ENCODE measurements at regions not wholly inside any gene's neighbourhood (a gene's known extent, or its start where the extent isn't known, plus 50 kb on each side); places are given as distances from the start of the nearest gene placed in this dataset.

DNA sequence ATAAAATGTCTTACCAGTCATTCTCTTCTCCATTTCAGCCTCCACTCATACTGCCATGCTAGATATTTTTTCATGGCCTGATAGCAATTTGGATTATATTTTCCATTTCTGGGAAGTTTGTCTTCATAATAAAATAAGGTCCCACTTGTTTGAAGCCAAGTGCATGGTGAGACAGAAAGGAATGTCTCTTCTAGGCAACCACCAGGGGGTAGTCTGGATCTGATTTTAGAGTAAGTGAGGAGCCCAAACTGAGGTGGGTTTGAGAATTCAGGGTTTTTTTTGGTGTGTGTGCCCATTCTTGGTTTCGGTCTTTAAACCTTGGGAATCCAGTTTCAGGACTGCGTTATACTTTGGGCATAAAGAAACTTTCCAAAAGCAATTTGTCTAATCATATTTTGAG lies 315.5 kb downstream of the RPRM start:
- Histone ChIP-seq H3K27ac (ENCODE audit: low read depth, low read length) (no peak overlapping the region), H2AFZ (ENCODE audit: low read depth, low read length, poor library complexity, severe bottlenecking) (no peak overlapping the region), H3K9ac (ENCODE audit: low read length) (no peak overlapping the region), H3K4me1 (ENCODE audit: control insufficient read depth in 1 of 2, insufficient read depth in 2 of 2, low read length in 2 of 2) (peaks cover 3 to 7% of the 10 kb centered on the region in 2 experiments; a peak in 1 of 4 replicates), H3K9me2 (ENCODE audit: insufficient read depth) (no peaks in the 10 kb centered on the region), H3K9me3 (ENCODE audit: control insufficient read depth in 1 of 2, insufficient read depth in 1 of 2, low read depth in 1 of 2, low read length in 2 of 2) (no peaks in the 10 kb centered on the region), H3K79me2 (ENCODE audit: insufficient read depth, low read length) (no peaks in the 10 kb centered on the region), H3K4me2 (ENCODE audit: low read length) (no peak overlapping the region), H4K20me1 (ENCODE audit: insufficient read depth) (no peaks in the 10 kb centered on the region), H3K36me3 (ENCODE audit: control insufficient read depth in 1 of 2, insufficient read depth in 2 of 2, low read length in 2 of 2) (no peaks in the 10 kb centered on the region), H3K27me3 (ENCODE audit: insufficient read depth, low read length) (peaks cover 5% of the 10 kb centered on the region; the same call in 1 of the 2 replicates), H3K4me3 (replicated peaks in 1 of 2; ENCODE audit: low read depth in 1 of 2, low read length in 2 of 2) (no peak overlapping the region)
- ChIA-PET CTCF (no interaction called here), RAD21 (ENCODE audit: low non-redundant PET in 1 of 2, low total read pairs in 2 of 2, uncharacterized antibody in 2 of 2, unreplicated experiment in 2 of 2) (no interaction called here), POLR2A (no interaction called here)
- intact Hi-C loops (cut with micrococcal nuclease): loop anchor here (1.0 kb wide), 3 partner anchors 315 to 1212 kb away; partner anchors contain the start of gene RPRM
- peak; percentile 64 for ATAC-seq
- peak; percentile 53 for DNase-seq (ENCODE audit: low read depth, low spot score)
- TF ChIP-seq ZNF274 (IDR thresholded peaks at IDR 0.05; ENCODE audit: low read depth, low read length) (no peak), RAD21 (IDR thresholded peaks at IDR 0.05; ENCODE audit: low read depth) (peak; percentile 81), ZFX (IDR thresholded peaks at IDR 0.05) (no peak)
- TF ChIP-seq, protein P1, sequence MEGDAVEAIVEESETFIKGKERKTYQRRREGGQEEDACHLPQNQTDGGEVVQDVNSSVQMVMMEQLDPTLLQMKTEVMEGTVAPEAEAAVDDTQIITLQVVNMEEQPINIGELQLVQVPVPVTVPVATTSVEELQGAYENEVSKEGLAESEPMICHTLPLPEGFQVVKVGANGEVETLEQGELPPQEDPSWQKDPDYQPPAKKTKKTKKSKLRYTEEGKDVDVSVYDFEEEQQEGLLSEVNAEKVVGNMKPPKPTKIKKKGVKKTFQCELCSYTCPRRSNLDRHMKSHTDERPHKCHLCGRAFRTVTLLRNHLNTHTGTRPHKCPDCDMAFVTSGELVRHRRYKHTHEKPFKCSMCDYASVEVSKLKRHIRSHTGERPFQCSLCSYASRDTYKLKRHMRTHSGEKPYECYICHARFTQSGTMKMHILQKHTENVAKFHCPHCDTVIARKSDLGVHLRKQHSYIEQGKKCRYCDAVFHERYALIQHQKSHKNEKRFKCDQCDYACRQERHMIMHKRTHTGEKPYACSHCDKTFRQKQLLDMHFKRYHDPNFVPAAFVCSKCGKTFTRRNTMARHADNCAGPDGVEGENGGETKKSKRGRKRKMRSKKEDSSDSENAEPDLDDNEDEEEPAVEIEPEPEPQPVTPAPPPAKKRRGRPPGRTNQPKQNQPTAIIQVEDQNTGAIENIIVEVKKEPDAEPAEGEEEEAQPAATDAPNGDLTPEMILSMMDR (IDR thresholded peaks at IDR 0.05 in 2 of 3, conservative IDR thresholded peaks at IDR 0.05 in 1 of 3; ENCODE audit: borderline replicate concordance in 1 of 3, insufficient read depth in 1 of 3, low read depth in 2 of 3, low read length in 2 of 3): peak; percentile 62 to 74 (median 70); a peak in 5 of 6 replicates
- BruUV-seq (replicated peaks): no TSS peak

DNA sequence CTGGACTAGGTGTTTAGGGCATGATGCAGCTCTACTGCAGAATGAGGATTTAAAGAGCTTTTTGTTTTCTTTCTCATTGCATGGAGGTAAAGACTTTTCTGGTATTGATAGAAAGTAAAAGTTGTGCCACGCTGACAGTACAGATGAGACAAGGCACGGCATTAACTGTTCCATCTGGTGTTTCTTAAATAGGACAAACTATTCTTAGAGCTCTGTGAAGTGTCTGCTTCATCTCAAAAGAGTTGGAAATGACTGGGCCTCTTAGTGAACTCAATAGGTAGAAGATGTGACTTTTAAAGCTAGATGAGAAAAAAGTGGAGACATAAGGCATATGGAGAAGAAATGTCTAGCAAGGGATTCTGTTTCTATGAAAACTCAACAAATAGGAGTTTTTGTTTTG lies 321.8 kb downstream of the RPRM start:
- no peaks in the 10 kb centered on the region for H3K9me3 ChIP-seq (ENCODE audit: control insufficient read depth in 1 of 2, insufficient read depth in 1 of 2, low read depth in 1 of 2, low read length in 2 of 2)
- H3K36me3 ChIP-seq (ENCODE audit: control insufficient read depth in 1 of 2, insufficient read depth in 2 of 2, low read length in 2 of 2): no peaks in the 10 kb centered on the region
- H3K79me2 ChIP-seq (ENCODE audit: insufficient read depth, low read length): no peaks in the 10 kb centered on the region
- peaks cover 2% of the 10 kb centered on the region; the same call in 1 of the 2 replicates for H3K27me3 ChIP-seq (ENCODE audit: insufficient read depth, low read length)
- POLR2A ChIA-PET: no interaction called here
- TF ChIP-seq POLR2AphosphoS5 (IDR thresholded peaks at IDR 0.05; ENCODE audit: low read depth, low read length) (no peak), FOSL1 (IDR thresholded peaks at IDR 0.05; ENCODE audit: low read depth) (no peak), ZNF274 (IDR thresholded peaks at IDR 0.05; ENCODE audit: low read depth, low read length) (no peak), POLR2A (IDR thresholded peaks at IDR 0.05; ENCODE audit: borderline replicate concordance, extremely low read depth, insufficient read depth, insufficient read length) (no peak), EGR1 (IDR thresholded peaks at IDR 0.05; ENCODE audit: low read depth) (no peak)
- no TSS peak for BruUV-seq (replicated peaks)
- no peaks in the 10 kb centered on the region for H3K9me2 ChIP-seq (ENCODE audit: insufficient read depth)
- RAD21 ChIA-PET (ENCODE audit: low non-redundant PET in 1 of 2, low total read pairs in 2 of 2, uncharacterized antibody in 2 of 2, unreplicated experiment in 2 of 2): no interaction called here
- ATAC-seq (no peak), DNase-seq (ENCODE audit: low read depth, low spot score) (no peak)
- H3K4me3 ChIP-seq (replicated peaks in 1 of 2; ENCODE audit: low read depth in 1 of 2, low read length in 2 of 2): no peak overlapping the region
- no peaks in the 10 kb centered on the region for H3K4me1 ChIP-seq (ENCODE audit: control insufficient read depth in 1 of 2, insufficient read depth in 2 of 2, low read length in 2 of 2)
- no peaks in the 10 kb centered on the region for H4K20me1 ChIP-seq (ENCODE audit: insufficient read depth)
- CTCF ChIA-PET: no interaction called here
- H3K4me2 ChIP-seq (ENCODE audit: low read length): no peak overlapping the region
- no peak overlapping the region for H3K9ac ChIP-seq (ENCODE audit: low read length)
- intact Hi-C loops (cut with micrococcal nuclease): no loop called here
- no peak overlapping the region for H2AFZ ChIP-seq (ENCODE audit: low read depth, low read length, poor library complexity, severe bottlenecking)
- no peak overlapping the region for H3K27ac ChIP-seq (ENCODE audit: low read depth, low read length)

Data from HCT116 (cell line).